Endothelial cell of umbilical vein (primary cell): ENCODE measurements at regions not wholly inside any gene's neighbourhood (a gene's known extent, or its start where the extent isn't known, plus 50 kb on each side); places are given as distances from the start of the nearest gene placed in this dataset.

Source experiments
- BruUV-seq: library from RNA; stranded (reverse); fragments of 400-500 nt; replicated peaks from 2 replicates; lab custom pipeline; 2021; lab: Mats Ljungman, UMichigan
- CTCF ChIA-PET: fragments of 300-600, 350-600 bp; sonication (Branson Sonifier 250); formaldehyde crosslinking; loops from one replicate; lab custom pipeline; 2021; ENCODE audit warnings: antibody characterized with exemption, inconsistent platforms; lab: Charles Lee
- POLR2A ChIA-PET: fragments of 300-600, 350-600 bp; sonication (Branson Sonifier 250); formaldehyde crosslinking; loops from one replicate; lab custom pipeline; 2021; ENCODE audit warnings: antibody characterized with exemption, inconsistent platforms; lab: Charles Lee
- DNase-seq: peaks from one replicate; pipeline ENCODE4 v3.0.0-alpha.2; 2011; ENCODE audit warnings: low read depth, low spot score
- FAIRE-seq: peaks from 2 replicates; lab custom pipeline; 2011; peaks lifted over from hg19 to GRCh38; lab: Jason Lieb, UNC
- H2AFZ ChIP-seq: 2 replicates; pipeline ENCODE4 v1.6.0; 2012; ENCODE audit warnings: low read depth, low read length, control low read depth, inconsistent platforms
- H3K27ac ChIP-seq: 2 replicates; pipeline ENCODE4 v1.5.1; 2011; ENCODE audit warnings: low read depth, mild to moderate bottlenecking, control low read depth, low read length, moderate library complexity; ENCODE audit not compliant: insufficient read depth
- H3K27me3 ChIP-seq, 2 experiments: 2 replicates each; pipeline versions ENCODE4 v1.6.0 to v1.6.1; 2011; ENCODE audit warnings: low read length in 2 of 2, mixed read lengths in 1 of 2; ENCODE audit not compliant: control insufficient read depth in 2 of 2, insufficient read depth in 2 of 2
- H3K36me3 ChIP-seq, 2 experiments: 2 replicates in 1 of 2; 3 replicates in 1 of 2; pipeline ENCODE4 v1.5.1; 2011; ENCODE audit warnings: low read length in 2 of 2, mild to moderate bottlenecking in 1 of 2, moderate library complexity in 1 of 2; ENCODE audit not compliant: control insufficient read depth in 2 of 2, insufficient read depth in 2 of 2; ENCODE audit errors: extremely low read depth in 1 of 2
- H3K4me1 ChIP-seq: 3 replicates; pipeline ENCODE4 v1.5.1; 2011; ENCODE audit warnings: mild to moderate bottlenecking, low read length; ENCODE audit not compliant: control insufficient read depth, insufficient read depth; ENCODE audit errors: extremely low read depth
- H3K4me2 ChIP-seq: 2 replicates; pipeline ENCODE4 v1.6.1; 2011; ENCODE audit warnings: low read length, control low read depth, mixed read lengths; ENCODE audit not compliant: insufficient read depth
- H3K4me3 ChIP-seq, 3 experiments: fragments of 200-600 bp in 1 of 3; sonication (generic), shearing (Covaris generic) in 1 of 3; replicated peaks in 1 of 3; 2 replicates each; pipeline ENCODE4 v1.5.1; 2011 to 2016; ENCODE audit warnings: control low read depth in 3 of 3, low read length in 3 of 3, mild to moderate bottlenecking in 2 of 3, inconsistent platforms in 1 of 3, low read depth in 1 of 3, moderate library complexity in 1 of 3; ENCODE audit not compliant: insufficient read depth in 1 of 3
- H3K79me2 ChIP-seq: 2 replicates; pipeline ENCODE4 v1.6.0; 2012; ENCODE audit warnings: low read length, inconsistent platforms; ENCODE audit not compliant: control insufficient read depth, insufficient read depth
- H3K9ac ChIP-seq: replicated peaks from 2 replicates; pipeline ENCODE3; 2011; ENCODE audit warnings: low read length, control low read depth; ENCODE audit not compliant: insufficient read depth; ENCODE audit errors: extremely low read depth
- H3K9me1 ChIP-seq: replicated peaks from 3 replicates; pipeline ENCODE4 v1.6.0; 2011; ENCODE audit warnings: mild to moderate bottlenecking, low read length; ENCODE audit not compliant: control insufficient read depth, insufficient read depth; ENCODE audit errors: extremely low read depth
- H3K9me3 ChIP-seq: replicated peaks from 2 replicates; pipeline ENCODE4 v1.5.1; 2012; ENCODE audit warnings: low read length, inconsistent platforms; ENCODE audit not compliant: control insufficient read depth, insufficient read depth
- H4K20me1 ChIP-seq: replicated peaks from 2 replicates; pipeline ENCODE3; 2011; ENCODE audit warnings: mild to moderate bottlenecking, low read length; ENCODE audit not compliant: control insufficient read depth, insufficient read depth; ENCODE audit errors: extremely low read depth
- CTCF ChIP-seq, 2 donors: IDR thresholded peaks; 1 replicate in 1 of 2; 2 replicates in 1 of 2; pipeline ENCODE4 v1.5.1; 2011; ENCODE audit warnings: low read length in 2 of 2, mild to moderate bottlenecking in 2 of 2, moderate library complexity in 2 of 2, control low read depth in 1 of 2, inconsistent platforms in 1 of 2, low read depth in 1 of 2; ENCODE audit not compliant: insufficient read depth in 1 of 2; ENCODE audit errors: extremely low read depth in 1 of 2
- EZH2 ChIP-seq: IDR thresholded peaks from 2 replicates; pipeline ENCODE4 v1.6.1; 2012; ENCODE audit warnings: borderline replicate concordance, low read depth, mild to moderate bottlenecking, moderate library complexity, low read length, inconsistent platforms; ENCODE audit not compliant: severe bottlenecking
- FOS ChIP-seq: IDR thresholded peaks from 2 replicates; pipeline ENCODE4 v1.6.1; 2011; ENCODE audit warnings: mild to moderate bottlenecking, low read length, moderate library complexity, borderline replicate concordance; ENCODE audit not compliant: insufficient read depth
- GATA2 ChIP-seq: IDR thresholded peaks from 2 replicates; pipeline ENCODE4 v1.7.0; 2011; ENCODE audit warnings: low read depth, mild to moderate bottlenecking, moderate library complexity, mixed read lengths, low read length; ENCODE audit not compliant: insufficient read length, insufficient read depth
- JUN ChIP-seq: IDR thresholded peaks from 2 replicates; pipeline ENCODE4 v1.6.1; 2011; ENCODE audit warnings: borderline replicate concordance, low read depth; ENCODE audit not compliant: insufficient read length, insufficient read depth
- MAX ChIP-seq: IDR thresholded peaks from 2 replicates; pipeline ENCODE4 v1.6.1; 2011; ENCODE audit not compliant: insufficient read depth, insufficient read length
- MYC ChIP-seq: IDR thresholded peaks from one replicate; pipeline ENCODE4 v1.6.1; 2011; ENCODE audit warnings: mild to moderate bottlenecking, low read depth, low read length
- POLR2A ChIP-seq: IDR thresholded peaks from 2 replicates; pipeline ENCODE4 v1.6.1; 2012; ENCODE audit warnings: low read depth, mild to moderate bottlenecking, control low read depth, low read length
- POLR2AphosphoS5 ChIP-seq: IDR thresholded peaks from 2 replicates; pipeline ENCODE4 v1.6.1; 2012; ENCODE audit warnings: low read depth, mild to moderate bottlenecking, control low read depth, low read length, moderate library complexity; ENCODE audit not compliant: insufficient read depth
- dilution Hi-C: fragments of 300-500 bp; cut with MboI; formaldehyde crosslinking; loops from one replicate; pipeline ENCODE4 v1.15.0; 2019; ENCODE audit warnings: low sequenced_read_pairs; ENCODE audit not compliant: extremely low pct_ligation_motif_present
- intact Hi-C: fragments of 100-400 bp; cut with micrococcal nuclease; formaldehyde crosslinking; loops from one replicate; pipeline ENCODE4 v1.10.0; 2022

- TF ChIP-seq MYC (no peak), MAX (no peak), EZH2 (no peak), GATA2 (no peak), POLR2AphosphoS5 (no peak), CTCF (IDR thresholded peaks at IDR 0.05; ENCODE audit: extremely low read depth in 1 of 2, insufficient read depth in 1 of 2, low read depth in 1 of 2, low read length in 2 of 2) (no peak), POLR2A (no peak), FOS (no peak), JUN (no peak)
- POLR2A ChIA-PET: no interaction called here
- Histone ChIP-seq H2AFZ (no peak overlapping the region), H3K4me1 (no peaks in the 10 kb centered on the region), H3K27me3 (no peaks in the 10 kb centered on the region), H3K9me1 (no peaks in the 10 kb centered on the region), H3K4me3 (no peak overlapping the region), H3K9ac (no peak overlapping the region), H3K4me2 (no peak overlapping the region), H3K9me3 (no peaks in the 10 kb centered on the region), H4K20me1 (no peaks in the 10 kb centered on the region), H3K36me3 (no peaks in the 10 kb centered on the region), H3K27ac (no peak overlapping the region), H3K79me2 (no peaks in the 10 kb centered on the region)
- intact Hi-C loops (no loop called here), dilution Hi-C loops (no loop called here)
- no TSS peak for BruUV-seq
- FAIRE-seq: no peak
- CTCF ChIA-PET: no interaction called here
- no peak for DNase-seq
Observed at GRCh38 chr13:106433066-106433465, 102.4 kb downstream of the EFNB2 start.
